SK-N-SH (cell line): ENCODE measurements at regions not wholly inside any gene's neighbourhood (a gene's known extent, or its start where the extent isn't known, plus 50 kb on each side); places are given as distances from the start of the nearest gene placed in this dataset.

Experiments used
- EZH2phosphoT487 ChIP-seq: fragments of 200-600 bp; sonication (generic); IDR thresholded peaks from 2 replicates; pipeline ENCODE4 v1.6.1; 2017; ENCODE audit warnings: low read depth, mixed run types, mild to moderate bottlenecking, antibody characterized with exemption, moderate library complexity, borderline replicate concordance
- TF ChIP-seq, protein P1 (sequence below): fragments of 200-600 bp; sonication (generic); IDR thresholded peaks from 2 replicates; pipeline ENCODE4 v1.6.1; 2017; ENCODE audit warnings: antibody characterized with exemption, mild to moderate bottlenecking, moderate library complexity
- TF ChIP-seq, protein P2 (sequence below): IDR thresholded peaks from 2 replicates; pipeline ENCODE4; 2012

DNA sequence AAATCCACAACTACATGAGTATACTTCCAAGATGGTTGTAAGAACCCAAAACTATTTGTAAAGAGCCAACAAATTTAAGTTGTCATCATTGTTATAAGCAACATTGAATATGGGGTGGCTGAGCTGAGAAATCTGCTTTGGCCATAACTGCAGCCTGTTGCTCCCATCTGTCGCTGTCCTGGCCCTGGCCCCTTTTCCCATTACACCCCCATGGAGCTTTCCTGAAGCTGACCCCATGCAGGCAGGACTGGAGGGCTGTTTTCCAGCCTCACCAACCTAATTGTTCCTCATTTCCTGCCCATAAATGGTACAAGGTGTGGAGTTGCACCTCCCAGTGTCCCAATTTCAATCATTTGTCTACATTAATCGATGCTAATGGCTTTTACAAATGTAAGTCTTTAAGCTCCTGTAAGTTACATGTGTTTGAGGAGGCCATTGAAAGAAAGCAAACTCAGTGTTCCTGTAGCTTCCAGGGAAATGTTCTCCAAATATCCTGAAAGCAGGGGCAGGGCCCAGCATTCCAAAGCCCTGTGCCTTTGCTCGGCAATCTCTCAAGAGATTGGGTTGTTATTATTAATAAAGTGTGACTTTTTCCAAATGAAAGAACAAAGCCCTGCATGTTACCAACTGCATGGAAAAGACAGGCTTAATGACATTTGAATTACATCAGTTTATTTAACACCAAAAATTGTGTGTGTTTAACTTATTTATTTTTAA lies 545.9 kb downstream of the PLPP3 start:
- TF ChIP-seq, protein P1, sequence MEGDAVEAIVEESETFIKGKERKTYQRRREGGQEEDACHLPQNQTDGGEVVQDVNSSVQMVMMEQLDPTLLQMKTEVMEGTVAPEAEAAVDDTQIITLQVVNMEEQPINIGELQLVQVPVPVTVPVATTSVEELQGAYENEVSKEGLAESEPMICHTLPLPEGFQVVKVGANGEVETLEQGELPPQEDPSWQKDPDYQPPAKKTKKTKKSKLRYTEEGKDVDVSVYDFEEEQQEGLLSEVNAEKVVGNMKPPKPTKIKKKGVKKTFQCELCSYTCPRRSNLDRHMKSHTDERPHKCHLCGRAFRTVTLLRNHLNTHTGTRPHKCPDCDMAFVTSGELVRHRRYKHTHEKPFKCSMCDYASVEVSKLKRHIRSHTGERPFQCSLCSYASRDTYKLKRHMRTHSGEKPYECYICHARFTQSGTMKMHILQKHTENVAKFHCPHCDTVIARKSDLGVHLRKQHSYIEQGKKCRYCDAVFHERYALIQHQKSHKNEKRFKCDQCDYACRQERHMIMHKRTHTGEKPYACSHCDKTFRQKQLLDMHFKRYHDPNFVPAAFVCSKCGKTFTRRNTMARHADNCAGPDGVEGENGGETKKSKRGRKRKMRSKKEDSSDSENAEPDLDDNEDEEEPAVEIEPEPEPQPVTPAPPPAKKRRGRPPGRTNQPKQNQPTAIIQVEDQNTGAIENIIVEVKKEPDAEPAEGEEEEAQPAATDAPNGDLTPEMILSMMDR = no peak
- TF ChIP-seq, protein P2, sequence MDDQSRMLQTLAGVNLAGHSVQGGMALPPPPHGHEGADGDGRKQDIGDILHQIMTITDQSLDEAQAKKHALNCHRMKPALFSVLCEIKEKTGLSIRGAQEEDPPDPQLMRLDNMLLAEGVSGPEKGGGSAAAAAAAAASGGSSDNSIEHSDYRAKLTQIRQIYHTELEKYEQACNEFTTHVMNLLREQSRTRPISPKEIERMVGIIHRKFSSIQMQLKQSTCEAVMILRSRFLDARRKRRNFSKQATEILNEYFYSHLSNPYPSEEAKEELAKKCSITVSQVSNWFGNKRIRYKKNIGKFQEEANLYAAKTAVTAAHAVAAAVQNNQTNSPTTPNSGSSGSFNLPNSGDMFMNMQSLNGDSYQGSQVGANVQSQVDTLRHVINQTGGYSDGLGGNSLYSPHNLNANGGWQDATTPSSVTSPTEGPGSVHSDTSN = no peak
- TF ChIP-seq EZH2phosphoT487 = no peak
